ENCODE measurements at regions not wholly inside any gene's neighbourhood (a gene's known extent, or its start where the extent isn't known, plus 50 kb on each side); places are given as distances from the start of the nearest gene placed in this dataset.

- Histone ChIP-seq H3K4me1 (no peaks in the 10 kb centered on the region), H3K27ac (no peak overlapping the region), H3K36me3 (no peaks in the 10 kb centered on the region), H3K27me3 (peaks cover 0 to 8% (median 3%) of the 10 kb centered on the region in 4 donors), H3K9me3 (no peaks in the 10 kb centered on the region), H3K4me3 (no peak overlapping the region)
- intact Hi-C loops (cut with DNase I) = no loop called here
- DNase-seq (no peak), FAIRE-seq (no peak), ATAC-seq (no peak)
- TF ChIP-seq CTCF (IDR thresholded peaks at IDR 0.05) = no peak
- 80 to 87% methylated on average over 5 of the region's 5 CpGs for WGBS, 2 donors
Observed at GRCh38 chrX:25068340-25068739, 52.6 kb upstream of the ARX start.

- TF ChIP-seq CTCF (IDR thresholded peaks at IDR 0.05) = no peak
- H3K27me3 ChIP-seq = peaks cover 0 to 8% (median 3%) of the 10 kb centered on the region in 4 donors
- intact Hi-C loops (cut with DNase I) = no loop called here
- ATAC-seq (no peak), FAIRE-seq (peak; percentile 87), DNase-seq (no peak)
- H3K27ac ChIP-seq = no peak overlapping the region
- no peaks in the 10 kb centered on the region for H3K36me3 ChIP-seq
- 33 to 49% methylated on average over 4 of the region's 4 CpGs for WGBS, 2 donors
- H3K4me1 ChIP-seq = no peaks in the 10 kb centered on the region
- peak overlapping the region in 1 of 4 donors; percentile 5 for H3K4me3 ChIP-seq
- no peaks in the 10 kb centered on the region for H3K9me3 ChIP-seq
Observed at GRCh38 chrX:25067271-25068172, 51.8 kb upstream of the ARX start.

GRCh38 chrX:25066131-25066530 lies 50.4 kb upstream of the ARX start:
- no peaks in the 10 kb centered on the region for H3K36me3 ChIP-seq
- intact Hi-C loops (cut with DNase I) = no loop called here
- no peak for TF ChIP-seq CTCF (IDR thresholded peaks at IDR 0.05)
- H3K9me3 ChIP-seq = no peaks in the 10 kb centered on the region
- FAIRE-seq (no peak), ATAC-seq (no peak), DNase-seq (no peak)
- H3K27me3 ChIP-seq = peaks cover 0 to 8% (median 3%) of the 10 kb centered on the region in 4 donors
- H3K27ac ChIP-seq = no peak overlapping the region
- H3K4me3 ChIP-seq = no peak overlapping the region
- no peaks in the 10 kb centered on the region for H3K4me1 ChIP-seq
- 67 to 73% methylated on average over 3 of the region's 3 CpGs for WGBS, 2 donors

Measured in pancreas (tissue), 10 donors.